Liver (tissue), 8 donors: ENCODE measurements at regions not wholly inside any gene's neighbourhood (a gene's known extent, or its start where the extent isn't known, plus 50 kb on each side); places are given as distances from the start of the nearest gene placed in this dataset.

Experiments
- DNase-seq: peaks from one replicate; pipeline ENCODE4 v3.0.0-alpha.2; 2017; ENCODE audit warnings: low spot score
- H3K27ac ChIP-seq, 2 donors: one replicate each; pipeline ENCODE4 v1.7.0; 2013; ENCODE audit warnings: inconsistent platforms in 2 of 2, low read length in 2 of 2, control low read depth in 1 of 2, low read depth in 1 of 2, mild to moderate bottlenecking in 1 of 2
- H3K27me3 ChIP-seq, 4 donors: one replicate each; pipeline versions ENCODE4 v1.6.1 to v1.7.0; 2013; ENCODE audit warnings: low read length in 3 of 4, inconsistent platforms in 1 of 4, mild to moderate bottlenecking in 1 of 4, moderate library complexity in 1 of 4; ENCODE audit not compliant: control insufficient read depth in 4 of 4, insufficient read depth in 4 of 4
- H3K36me3 ChIP-seq, 4 donors: one replicate each; pipeline versions ENCODE4 v1.6.1 to v1.7.0; 2013; ENCODE audit warnings: low read length in 3 of 4, mild to moderate bottlenecking in 3 of 4, low read depth in 1 of 4, moderate library complexity in 1 of 4; ENCODE audit not compliant: control insufficient read depth in 4 of 4, insufficient read depth in 3 of 4
- H3K4me1 ChIP-seq, 4 donors: one replicate each; pipeline versions ENCODE4 v1.6.1 to v1.7.0; 2013; ENCODE audit warnings: low read length in 3 of 4, mild to moderate bottlenecking in 3 of 4, moderate library complexity in 1 of 4; ENCODE audit not compliant: control insufficient read depth in 4 of 4, insufficient read depth in 4 of 4
- H3K4me3 ChIP-seq, 3 donors: one replicate each; pipeline versions ENCODE4 v1.6.1 to v1.7.0; 2013; ENCODE audit warnings: low read length in 3 of 3, control low read depth in 1 of 3, low read depth in 1 of 3, mild to moderate bottlenecking in 1 of 3
- H3K9ac ChIP-seq, 2 donors: one replicate each; pipeline ENCODE4 v1.7.0; 2013; ENCODE audit warnings: low read length in 2 of 2, mild to moderate bottlenecking in 2 of 2, moderate library complexity in 2 of 2, control low read depth in 1 of 2, low read depth in 1 of 2
- H3K9me3 ChIP-seq, 4 donors: one replicate each; pipeline versions ENCODE4 v1.6.1 to v1.7.0; 2013; ENCODE audit warnings: low read length in 3 of 4; ENCODE audit not compliant: control insufficient read depth in 4 of 4
- ATF3 ChIP-seq: IDR thresholded peaks from 2 replicates; pipeline ENCODE4 v1.6.1; 2016; ENCODE audit warnings: antibody characterized with exemption
- CTCF ChIP-seq: fragments of 150-350 bp; IDR thresholded peaks from 2 replicates; pipeline ENCODE4 v1.5.1; 2017; ENCODE audit warnings: improper control_type of control experiment, low read depth, low read length; ENCODE audit not compliant: missing input control
- EGR1 ChIP-seq, 2 donors: IDR thresholded peaks; 2 replicates each; pipeline ENCODE4 v1.6.1; 2016 to 2018; ENCODE audit warnings: antibody characterized with exemption in 2 of 2, low read depth in 2 of 2
- FOXA1 ChIP-seq: IDR thresholded peaks from 2 replicates; pipeline ENCODE4 v1.6.1; 2016; ENCODE audit warnings: antibody characterized with exemption
- FOXA2 ChIP-seq: IDR thresholded peaks from 2 replicates; pipeline ENCODE4 v1.6.1; 2016; ENCODE audit warnings: antibody characterized with exemption
- HNF4A ChIP-seq, 2 donors: conservative IDR thresholded peaks; 2 replicates each; pipeline ENCODE4 v1.6.1; 2016; ENCODE audit warnings: antibody characterized with exemption in 2 of 2, mild to moderate bottlenecking in 2 of 2
- HNF4G ChIP-seq: IDR thresholded peaks from 2 replicates; pipeline ENCODE4 v1.6.1; 2016; ENCODE audit warnings: antibody characterized with exemption
- MAX ChIP-seq: IDR thresholded peaks from 2 replicates; pipeline ENCODE4 v1.6.1; 2016; ENCODE audit warnings: antibody characterized with exemption
- NR2F2 ChIP-seq: IDR thresholded peaks from 2 replicates; pipeline ENCODE4 v1.6.1; 2016; ENCODE audit warnings: antibody characterized with exemption
- RAD21 ChIP-seq, 2 donors: IDR thresholded peaks; 2 replicates each; pipeline ENCODE4 v1.6.1; 2016; ENCODE audit warnings: antibody characterized with exemption in 2 of 2, mild to moderate bottlenecking in 2 of 2
- REST ChIP-seq: IDR thresholded peaks from 2 replicates; pipeline ENCODE4 v1.6.1; 2016; ENCODE audit warnings: antibody characterized with exemption, mild to moderate bottlenecking
- RXRA ChIP-seq, 2 donors: IDR thresholded peaks; 2 replicates each; pipeline ENCODE4 v1.6.1; 2017 to 2018; ENCODE audit warnings: antibody characterized with exemption in 2 of 2, mild to moderate bottlenecking in 1 of 2
- SP1 ChIP-seq: IDR thresholded peaks from 2 replicates; pipeline ENCODE4 v1.6.1; 2018; ENCODE audit warnings: antibody characterized with exemption, mild to moderate bottlenecking
- TAF1 ChIP-seq: conservative IDR thresholded peaks from 2 replicates; pipeline ENCODE4 v1.6.1; 2016; ENCODE audit warnings: antibody characterized with exemption, mild to moderate bottlenecking
- YY1 ChIP-seq: IDR thresholded peaks from 2 replicates; pipeline ENCODE4 v1.6.1; 2016; ENCODE audit warnings: antibody characterized with exemption, mild to moderate bottlenecking
- ZBTB33 ChIP-seq: IDR thresholded peaks from 2 replicates; pipeline ENCODE4 v1.6.1; 2016; ENCODE audit warnings: antibody characterized with exemption
- WGBS: extraction: QIAGEN DNeasy Blood & Tissue Kit; methylation state at CpG from one replicate; pipeline ENCODE4 v1.1.7; 2013; 5-methylcytosine and 5-hydroxymethylcytosine counted together
- donor health status: healthy.
- donor health status: healthy.
- donor health status: healthy.
- donor health status: healthy.
- donor health status: healthy.

GRCh38 chr15:95615436-95615835 lies 715.1 kb upstream of the NR2F2 start:
- Histone ChIP-seq H3K9me3 (no peaks in the 10 kb centered on the region), H3K27ac (no peak overlapping the region), H3K27me3 (no peaks in the 10 kb centered on the region), H3K4me1 (peaks cover 0 to under 1% (median 0%) of the 10 kb centered on the region in 4 donors), H3K4me3 (no peak overlapping the region), H3K9ac (no peak overlapping the region), H3K36me3 (no peaks in the 10 kb centered on the region)
- 18% methylated on average over 3 of the region's 3 CpGs for WGBS
- no peak for TF ChIP-seq FOXA1
- no peak for TF ChIP-seq EGR1 (IDR thresholded peaks at IDR 0.05; ENCODE audit: low read depth in 2 of 2)
- TF ChIP-seq REST: no peak
- TF ChIP-seq ATF3: no peak
- TF ChIP-seq CTCF: no peak
- TF ChIP-seq TAF1: no peak
- no peak for TF ChIP-seq MAX
- TF ChIP-seq RXRA (IDR thresholded peaks at IDR 0.05): no peak
- no peak for TF ChIP-seq NR2F2
- no peak for TF ChIP-seq FOXA2
- TF ChIP-seq RAD21 (IDR thresholded peaks at IDR 0.05): no peak
- no peak for TF ChIP-seq HNF4A (conservative IDR thresholded peaks at IDR 0.05)
- DNase-seq: no peak

GRCh38 chr15:95616306-95616705 lies 714.2 kb upstream of the NR2F2 start:
- H3K9me3 ChIP-seq: no peaks in the 10 kb centered on the region
- H3K27me3 ChIP-seq: no peaks in the 10 kb centered on the region
- no peak for TF ChIP-seq EGR1 (IDR thresholded peaks at IDR 0.05; ENCODE audit: low read depth in 2 of 2)
- DNase-seq: no peak
- no peak overlapping the region for H3K27ac ChIP-seq
- peaks cover 0 to 9% (median 0%) of the 10 kb centered on the region in 4 donors for H3K4me1 ChIP-seq
- no peak overlapping the region for H3K4me3 ChIP-seq
- whole genome bisulfite sequencing: 95% methylated on average over 2 of the region's 2 CpGs
- H3K9ac ChIP-seq: no peak overlapping the region
- H3K36me3 ChIP-seq: no peaks in the 10 kb centered on the region

GRCh38 chr15:95620934-95621579 lies 709.4 kb upstream of the NR2F2 start:
- Histone ChIP-seq H3K9me3 (no peaks in the 10 kb centered on the region), H3K27ac (peak overlapping the region; percentile 33 to 63), H3K4me1 (peaks cover 0 to 10% (median 0%) of the 10 kb centered on the region in 4 donors), H3K9ac (peak overlapping the region in 1 of 2 donors; percentile 56), H3K27me3 (no peaks in the 10 kb centered on the region), H3K4me3 (peak overlapping the region in 1 of 3 donors; percentile 3), H3K36me3 (no peaks in the 10 kb centered on the region)
- no peak for DNase-seq
- 38% methylated on average over 1 of the region's 1 CpG for WGBS
- TF ChIP-seq ZBTB33: no peak
- no peak for TF ChIP-seq FOXA2
- no peak for TF ChIP-seq NR2F2
- TF ChIP-seq CTCF: no peak
- TF ChIP-seq SP1: peak; percentile 51
- peak; percentile 80 for TF ChIP-seq ATF3
- peak; percentile 38 to 53 for TF ChIP-seq RAD21 (IDR thresholded peaks at IDR 0.05)
- TF ChIP-seq HNF4G: no peak
- TF ChIP-seq YY1: peak; percentile 32
- TF ChIP-seq HNF4A (conservative IDR thresholded peaks at IDR 0.05): peak; percentile 50 to 52
- TF ChIP-seq FOXA1: no peak
- TF ChIP-seq RXRA (IDR thresholded peaks at IDR 0.05): peak in 1 of 2 donors; percentile 30
- no peak for TF ChIP-seq TAF1
